GM19043 (cell line): ENCODE measurements at regions not wholly inside any gene's neighbourhood (a gene's known extent, or its start where the extent isn't known, plus 50 kb on each side); places are given as distances from the start of the nearest gene placed in this dataset.

Source experiments
- ATAC-seq: cut with Tn5 transposase; IDR thresholded peaks from one replicate; pipeline ENCODE4 v1.9.1; 2021; ENCODE audit warnings: low read depth; ENCODE audit not compliant: unreplicated experiment

- ATAC-seq = no peak
These were observed 502.9 kb upstream of the STXBP6 start for GRCh38 chr14:25552826-25553225.

- ATAC-seq = no peak
These were observed 501.7 kb upstream of the STXBP6 start for GRCh38 chr14:25551674-25552073.

GRCh38 chr14:25546826-25547225 lies 496.9 kb upstream of the STXBP6 start:
- no peak for ATAC-seq

GRCh38 chr14:25537846-25538455 lies 488.0 kb upstream of the STXBP6 start:
- ATAC-seq = no peak

GRCh38 chr14:25526290-25526689 lies 476.3 kb upstream of the STXBP6 start:
- no peak for ATAC-seq

GRCh38 chr14:25522926-25523325 lies 473.0 kb upstream of the STXBP6 start:
- ATAC-seq = no peak

- ATAC-seq = no peak
These were observed 472.2 kb upstream of the STXBP6 start for GRCh38 chr14:25522116-25522515.

- ATAC-seq = no peak
These were observed 471.7 kb upstream of the STXBP6 start for GRCh38 chr14:25521616-25522015.

- ATAC-seq = no peak
These were observed 470.9 kb upstream of the STXBP6 start for GRCh38 chr14:25520821-25521220.

- ATAC-seq = no peak
These were observed 468.4 kb upstream of the STXBP6 start for GRCh38 chr14:25518364-25518763.

- ATAC-seq = no peak
These were observed 466.9 kb upstream of the STXBP6 start for GRCh38 chr14:25516838-25517237.

- no peak for ATAC-seq
These were observed 458.9 kb upstream of the STXBP6 start for GRCh38 chr14:25508845-25509244.

- ATAC-seq = no peak
These were observed 451.8 kb upstream of the STXBP6 start for GRCh38 chr14:25501749-25502148.

GRCh38 chr14:25488961-25489360 lies 439.0 kb upstream of the STXBP6 start:
- ATAC-seq = no peak

- ATAC-seq = no peak
These were observed 435.4 kb upstream of the STXBP6 start for GRCh38 chr14:25485381-25485780.

GRCh38 chr14:25484906-25485305 lies 435.0 kb upstream of the STXBP6 start:
- ATAC-seq = no peak

GRCh38 chr14:25484235-25484634 lies 434.3 kb upstream of the STXBP6 start:
- no peak for ATAC-seq

- no peak for ATAC-seq
These were observed 427.6 kb upstream of the STXBP6 start for GRCh38 chr14:25477316-25478098.

GRCh38 chr14:25472700-25473099 lies 422.8 kb upstream of the STXBP6 start:
- no peak for ATAC-seq

- ATAC-seq = no peak
These were observed 414.8 kb upstream of the STXBP6 start for GRCh38 chr14:25464772-25465171.

GRCh38 chr14:25464078-25464477 lies 414.1 kb upstream of the STXBP6 start:
- no peak for ATAC-seq

GRCh38 chr14:25463480-25463879 lies 413.5 kb upstream of the STXBP6 start:
- ATAC-seq = no peak
